Lung (tissue), 11 donors: ENCODE measurements at regions not wholly inside any gene's neighbourhood (a gene's known extent, or its start where the extent isn't known, plus 50 kb on each side); places are given as distances from the start of the nearest gene placed in this dataset.
A peak's percentile ranks its signal among the peaks of the same experiment; 100 is the strongest.

Experiments used
- ATAC-seq: fragments of 200-7000 bp; cut with Tn5 transposase; one replicate; pipeline ENCODE4 v1.9.1; 2020; ENCODE audit warnings: moderate number of reproducible peaks; ENCODE audit not compliant: insufficient read depth, low FRiP score
- DNase-seq, 3 donors: peaks; one replicate each; pipeline ENCODE4 v3.0.0-alpha.2; 2013 to 2017
- H3K27ac ChIP-seq, 2 donors: one replicate each; pipeline ENCODE4 v1.5.1; 2013; ENCODE audit warnings: mild to moderate bottlenecking in 2 of 2, moderate library complexity in 2 of 2, control low read depth in 1 of 2, inconsistent platforms in 1 of 2, low read depth in 1 of 2, low read length in 1 of 2
- H3K27me3 ChIP-seq, 3 donors: one replicate each; pipeline ENCODE4 v1.5.1; 2013; ENCODE audit warnings: low read length in 2 of 3; ENCODE audit not compliant: control insufficient read depth in 3 of 3, insufficient read depth in 3 of 3
- H3K36me3 ChIP-seq, 4 donors: one replicate each; pipeline ENCODE4 v1.5.1; 2013; ENCODE audit warnings: low read length in 4 of 4, mild to moderate bottlenecking in 1 of 4, moderate library complexity in 1 of 4; ENCODE audit not compliant: control insufficient read depth in 4 of 4, insufficient read depth in 4 of 4
- H3K4me1 ChIP-seq, 5 donors: one replicate each; pipeline ENCODE4 v1.5.1; 2013; ENCODE audit warnings: low read length in 5 of 5, mild to moderate bottlenecking in 2 of 5, moderate library complexity in 1 of 5; ENCODE audit not compliant: control insufficient read depth in 5 of 5, insufficient read depth in 5 of 5
- H3K4me3 ChIP-seq: one replicate; pipeline ENCODE4 v1.5.1; 2013; ENCODE audit warnings: mild to moderate bottlenecking, control low read depth, moderate library complexity
- H3K9ac ChIP-seq, 2 donors: one replicate each; pipeline ENCODE4 v1.5.1; 2013; ENCODE audit warnings: low read length in 2 of 2, control low read depth in 1 of 2; ENCODE audit not compliant: insufficient read depth in 1 of 2
- H3K9me3 ChIP-seq, 4 donors: one replicate each; pipeline ENCODE4 v1.5.1; 2013; ENCODE audit warnings: low read length in 3 of 4, mild to moderate bottlenecking in 1 of 4, moderate library complexity in 1 of 4; ENCODE audit not compliant: control insufficient read depth in 4 of 4, insufficient read depth in 3 of 4
- WGBS, 2 donors: extraction: QIAGEN DNeasy Blood & Tissue Kit; methylation state at CpG; one replicate each; pipeline ENCODE4 v1.1.7; 2013; 5-methylcytosine and 5-hydroxymethylcytosine counted together
- TF ChIP-seq, protein P1 (sequence below): IDR thresholded peaks from 2 replicates; pipeline ENCODE4 v1.5.1; 2012; ENCODE audit warnings: mild to moderate bottlenecking; ENCODE audit errors: control extremely low read depth, extremely low read depth
- donor health status: control.
- donor health status: control.
- donor health status: Bipolar disorder and iron deficiency.
- donor health status: healthy.
- donor health status: DM: yes; HTN: yes; CAD: no.

DNA sequence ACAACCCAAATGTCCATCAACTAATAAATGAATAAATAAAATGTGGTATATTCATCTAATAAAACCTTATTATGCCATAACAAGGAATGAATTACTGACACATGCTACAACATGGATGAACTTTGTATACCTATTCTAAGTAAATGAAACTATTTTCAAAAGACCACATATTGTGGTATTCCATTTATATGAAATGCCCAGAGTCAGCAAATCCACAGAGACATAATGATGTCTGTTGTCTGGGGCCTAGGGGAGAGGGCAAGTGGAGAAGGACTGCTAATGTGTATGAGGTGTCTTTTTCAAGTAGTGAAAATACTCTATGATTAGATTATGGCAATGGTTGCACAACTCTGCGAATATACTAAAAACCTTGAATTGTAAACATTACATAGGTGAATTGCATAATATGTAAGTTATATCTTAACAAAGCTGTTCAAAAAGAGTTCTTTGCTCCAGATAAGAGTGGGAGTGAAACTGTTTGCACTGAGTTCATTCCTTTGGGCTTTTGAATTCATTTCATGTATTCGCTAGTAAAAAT lies 464.2 kb downstream of the NUF2 start:
- Histone ChIP-seq H3K36me3 (no peaks in the 10 kb centered on the region), H3K9me3 (peaks cover 0 to 7% (median 0%) of the 10 kb centered on the region in 4 donors), H3K4me1 (no peaks in the 10 kb centered on the region), H3K9ac (no peak overlapping the region), H3K4me3 (no peak overlapping the region), H3K27me3 (no peaks in the 10 kb centered on the region), H3K27ac (no peak overlapping the region)
- 67 to 74% methylated on average over 2 of the region's 2 CpGs for WGBS, 2 donors
- DNase-seq (peak in 1 of 3 donors; percentile 25), ATAC-seq (no peak)
- TF ChIP-seq, protein P1, sequence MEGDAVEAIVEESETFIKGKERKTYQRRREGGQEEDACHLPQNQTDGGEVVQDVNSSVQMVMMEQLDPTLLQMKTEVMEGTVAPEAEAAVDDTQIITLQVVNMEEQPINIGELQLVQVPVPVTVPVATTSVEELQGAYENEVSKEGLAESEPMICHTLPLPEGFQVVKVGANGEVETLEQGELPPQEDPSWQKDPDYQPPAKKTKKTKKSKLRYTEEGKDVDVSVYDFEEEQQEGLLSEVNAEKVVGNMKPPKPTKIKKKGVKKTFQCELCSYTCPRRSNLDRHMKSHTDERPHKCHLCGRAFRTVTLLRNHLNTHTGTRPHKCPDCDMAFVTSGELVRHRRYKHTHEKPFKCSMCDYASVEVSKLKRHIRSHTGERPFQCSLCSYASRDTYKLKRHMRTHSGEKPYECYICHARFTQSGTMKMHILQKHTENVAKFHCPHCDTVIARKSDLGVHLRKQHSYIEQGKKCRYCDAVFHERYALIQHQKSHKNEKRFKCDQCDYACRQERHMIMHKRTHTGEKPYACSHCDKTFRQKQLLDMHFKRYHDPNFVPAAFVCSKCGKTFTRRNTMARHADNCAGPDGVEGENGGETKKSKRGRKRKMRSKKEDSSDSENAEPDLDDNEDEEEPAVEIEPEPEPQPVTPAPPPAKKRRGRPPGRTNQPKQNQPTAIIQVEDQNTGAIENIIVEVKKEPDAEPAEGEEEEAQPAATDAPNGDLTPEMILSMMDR: no peak

DNA sequence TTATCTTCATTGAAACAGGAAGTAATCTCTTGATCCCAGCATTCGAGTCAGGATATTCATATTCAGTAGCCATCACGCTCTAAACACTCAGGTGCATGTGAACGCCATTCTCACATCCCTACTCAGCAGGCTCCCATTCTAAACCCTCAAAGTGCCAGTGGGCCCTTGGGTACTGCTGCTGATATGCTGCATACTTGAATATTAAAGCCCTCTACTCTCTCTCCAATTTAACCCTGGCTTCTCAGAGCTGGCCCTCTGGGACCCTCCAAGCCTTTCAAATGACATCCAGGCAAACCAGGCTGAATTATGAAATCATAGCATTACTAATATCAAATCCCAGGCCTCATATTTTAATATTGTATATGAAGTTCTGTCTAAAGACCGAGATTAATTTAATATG lies 468.2 kb downstream of the NUF2 start:
- H3K27me3 ChIP-seq: no peaks in the 10 kb centered on the region
- 74 to 83% methylated on average over 4 of the region's 4 CpGs for WGBS, 2 donors
- DNase-seq: no peak
- TF ChIP-seq, protein P1: no peak
- H3K4me1 ChIP-seq: no peaks in the 10 kb centered on the region
- H3K9ac ChIP-seq: no peak overlapping the region
- ATAC-seq: no peak
- no peak overlapping the region for H3K27ac ChIP-seq
- no peak overlapping the region for H3K4me3 ChIP-seq
- H3K36me3 ChIP-seq: no peaks in the 10 kb centered on the region
- peaks cover 0 to 6% (median 0%) of the 10 kb centered on the region in 4 donors for H3K9me3 ChIP-seq

DNA sequence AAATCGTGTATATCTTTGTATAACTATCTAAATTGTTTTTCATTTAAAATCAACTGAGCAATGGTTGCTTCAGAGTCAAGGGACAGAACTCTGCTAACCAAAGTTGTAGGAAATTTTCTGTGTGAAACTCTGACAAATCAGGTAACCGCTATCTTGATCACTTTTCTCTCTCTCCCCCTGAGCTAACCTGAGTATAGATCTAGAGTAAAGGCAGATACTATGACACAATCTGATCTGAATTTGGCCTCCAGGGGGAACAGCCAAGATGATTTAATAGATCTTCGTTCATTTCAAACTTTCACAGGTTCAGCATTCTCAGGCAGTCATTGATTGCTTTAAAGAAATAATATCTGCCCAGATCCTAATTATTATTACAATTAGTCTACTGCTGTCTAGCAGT lies 472.8 kb downstream of the NUF2 start:
- no peak overlapping the region for H3K27ac ChIP-seq
- H3K9me3 ChIP-seq: peaks cover 0 to 6% (median 0%) of the 10 kb centered on the region in 4 donors
- no peak overlapping the region for H3K4me3 ChIP-seq
- no peak overlapping the region for H3K9ac ChIP-seq
- H3K27me3 ChIP-seq: no peaks in the 10 kb centered on the region
- ATAC-seq (no peak), DNase-seq (no peak)
- TF ChIP-seq, protein P1: no peak
- H3K36me3 ChIP-seq: no peaks in the 10 kb centered on the region
- H3K4me1 ChIP-seq: no peaks in the 10 kb centered on the region
- 77 to 85% methylated on average over 3 of the region's 3 CpGs for WGBS, 2 donors

DNA sequence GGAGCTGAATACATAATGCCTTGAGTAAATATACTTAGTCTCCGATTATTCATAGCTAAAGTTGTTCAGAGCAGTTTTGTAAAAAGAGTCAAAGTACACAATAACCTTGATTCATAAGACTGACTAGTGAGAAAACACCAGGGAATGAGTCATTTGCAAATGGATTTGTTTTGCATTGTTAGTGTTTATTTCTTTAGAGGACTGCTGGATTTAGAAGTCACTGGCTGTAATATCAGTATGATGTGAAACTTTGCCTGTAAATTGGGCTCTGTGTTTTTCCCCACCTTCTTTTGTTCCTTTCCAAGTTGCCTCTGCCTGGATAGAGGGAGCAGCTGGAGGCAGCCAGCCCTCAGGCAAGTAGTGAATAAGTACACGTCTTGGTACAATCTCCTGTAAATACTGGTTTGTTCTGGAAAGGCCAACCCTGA lies 474.7 kb downstream of the NUF2 start:
- Histone ChIP-seq H3K4me3 (no peak overlapping the region), H3K9me3 (peaks cover 0 to 6% (median 0%) of the 10 kb centered on the region in 4 donors), H3K36me3 (no peaks in the 10 kb centered on the region), H3K27me3 (no peaks in the 10 kb centered on the region), H3K9ac (no peak overlapping the region), H3K27ac (no peak overlapping the region), H3K4me1 (no peaks in the 10 kb centered on the region)
- 38 to 69% methylated on average over 2 of the region's 2 CpGs for WGBS, 2 donors
- peak in 2 of 3 donors; percentile 5 to 12 for DNase-seq
- TF ChIP-seq, protein P1: no peak
- ATAC-seq: no peak
